Neural progenitor cell (in vitro differentiated cells): ENCODE measurements at regions not wholly inside any gene's neighbourhood (a gene's known extent, or its start where the extent isn't known, plus 50 kb on each side); places are given as distances from the start of the nearest gene placed in this dataset.
A peak's percentile ranks its signal among the peaks of the same experiment; 100 is the strongest.

Experiments
- DNase-seq: peaks from one replicate; pipeline ENCODE4 v3.0.0-alpha.2; 2016; ENCODE audit warnings: low spot score
- H2AFZ ChIP-seq: fragments of 200-600 bp; sonication (generic); replicated peaks from 2 replicates; pipeline ENCODE4 v1.6.1; 2016; ENCODE audit warnings: antibody characterized with exemption
- H3F3A ChIP-seq: fragments of 200-600 bp; sonication (generic); 2 replicates; pipeline ENCODE4 v1.6.1; 2016; ENCODE audit warnings: antibody characterized with exemption, low read depth
- H3K27ac ChIP-seq: fragments of 200-600 bp; sonication (generic); 2 replicates; pipeline ENCODE4 v1.5.1; 2016; ENCODE audit warnings: mild to moderate bottlenecking
- H3K27me3 ChIP-seq: fragments of 200-600 bp; sonication (generic); 2 replicates; pipeline ENCODE4 v1.6.1; 2016; ENCODE audit warnings: mild to moderate bottlenecking, moderate library complexity
- H3K36me3 ChIP-seq: fragments of 200-600 bp; sonication (generic); 2 replicates; pipeline ENCODE4 v1.5.1; 2016
- H3K4me1 ChIP-seq: fragments of 200-600 bp; sonication (generic); 2 replicates; pipeline ENCODE4 v1.6.1; 2016; ENCODE audit warnings: mixed run types
- H3K4me2 ChIP-seq: fragments of 200-600 bp; sonication (generic); 2 replicates; pipeline ENCODE4 v1.6.1; 2016
- H3K4me3 ChIP-seq: fragments of 200-600 bp; sonication (generic); 2 replicates; pipeline ENCODE4 v1.5.1; 2016
- H3K79me2 ChIP-seq: fragments of 200-600 bp; sonication (generic); 2 replicates; pipeline ENCODE4 v1.6.1; 2016; ENCODE audit warnings: low read depth
- H3K9ac ChIP-seq: fragments of 200-600 bp; sonication (generic); 2 replicates; pipeline ENCODE4 v1.6.1; 2016
- H3K9me3 ChIP-seq: fragments of 200-600 bp; sonication (generic); 2 replicates; pipeline ENCODE4 v1.5.1; 2016; ENCODE audit warnings: low read depth
- H4K20me1 ChIP-seq: fragments of 200-600 bp; sonication (generic); 2 replicates; pipeline ENCODE4 v1.6.1; 2016; ENCODE audit warnings: low read depth
- H3K27ac Mint-ChIP-seq: 3 replicates; pipeline ENCODE4 v1.8.0; 2021; ENCODE audit warnings: mixed read lengths
- H3K27me3 Mint-ChIP-seq: 2 replicates; pipeline ENCODE4 v1.8.0; 2022; ENCODE audit warnings: low read depth, mild to moderate bottlenecking, inconsistent platforms, moderate library complexity, mixed read lengths; ENCODE audit not compliant: insufficient read depth
- H3K36me3 Mint-ChIP-seq: 3 replicates; pipeline ENCODE4 v1.8.0; 2021; ENCODE audit warnings: mixed read lengths
- H3K4me1 Mint-ChIP-seq: 3 replicates; pipeline ENCODE4 v1.8.0; 2021; ENCODE audit warnings: mixed read lengths
- H3K4me3 Mint-ChIP-seq: 3 replicates; pipeline ENCODE4 v1.8.0; 2021; ENCODE audit warnings: mild to moderate bottlenecking, moderate library complexity, mixed read lengths
- H3K9me3 Mint-ChIP-seq: 3 replicates; pipeline ENCODE4 v1.8.0; 2020; ENCODE audit warnings: mixed read lengths
- CTCF ChIP-seq: fragments of 200-600 bp; sonication (generic); IDR thresholded peaks from 2 replicates; pipeline ENCODE4 v1.5.1; 2017; ENCODE audit warnings: antibody characterized with exemption, mild to moderate bottlenecking
- EZH2 ChIP-seq: fragments of 200-600 bp; sonication (generic); IDR thresholded peaks from 2 replicates; pipeline ENCODE4 v1.6.1; 2017; ENCODE audit warnings: antibody characterized with exemption, mild to moderate bottlenecking, moderate library complexity
- EZH2phosphoT487 ChIP-seq: fragments of 200-600 bp; sonication (generic); IDR thresholded peaks from 2 replicates; pipeline ENCODE4 v1.6.1; 2017; ENCODE audit warnings: antibody characterized with exemption

- no peaks in the 10 kb centered on the region for H3K36me3 ChIP-seq
- no peak overlapping the region for H2AFZ ChIP-seq
- no peak overlapping the region for H3K27ac ChIP-seq
- H3K4me3 ChIP-seq = no peak overlapping the region
- no peaks in the 10 kb centered on the region for H4K20me1 ChIP-seq
- peaks cover 27% of the 10 kb centered on the region for H3K4me1 Mint-ChIP-seq
- H3K9ac ChIP-seq = no peak overlapping the region
- H3K4me2 ChIP-seq = no peak overlapping the region
- H3K9me3 ChIP-seq = no peaks in the 10 kb centered on the region
- H3K36me3 Mint-ChIP-seq = no peaks in the 10 kb centered on the region
- H3K4me1 ChIP-seq = peaks cover 2% of the 10 kb centered on the region
- no peak overlapping the region for H3K4me3 Mint-ChIP-seq
- peaks cover 2% of the 10 kb centered on the region for H3K27me3 Mint-ChIP-seq
- DNase-seq = no peak
- H3K27me3 ChIP-seq = no peaks in the 10 kb centered on the region
- H3K79me2 ChIP-seq = no peaks in the 10 kb centered on the region
- peak overlapping the region; percentile 40 for H3K27ac Mint-ChIP-seq
- no peaks in the 10 kb centered on the region for H3K9me3 Mint-ChIP-seq
- H3F3A ChIP-seq = no peaks in the 10 kb centered on the region
- no peak for TF ChIP-seq EZH2
- no peak for TF ChIP-seq EZH2phosphoT487
Observed at GRCh38 chr17:69717819-69718218, 303.3 kb downstream of the MAP2K6 start.

GRCh38 chr17:69719474-69720048 is 305.1 kb downstream of the MAP2K6 start:
- Mint-ChIP-seq H3K4me1 (peaks cover 22% of the 10 kb centered on the region), H3K4me3 (no peak overlapping the region), H3K36me3 (no peaks in the 10 kb centered on the region), H3K27ac (no peak overlapping the region), H3K27me3 (peaks cover 2% of the 10 kb centered on the region), H3K9me3 (no peaks in the 10 kb centered on the region)
- Histone ChIP-seq H3K4me2 (no peak overlapping the region), H3F3A (no peaks in the 10 kb centered on the region), H3K9me3 (no peaks in the 10 kb centered on the region), H3K36me3 (no peaks in the 10 kb centered on the region), H4K20me1 (no peaks in the 10 kb centered on the region), H3K27me3 (no peaks in the 10 kb centered on the region), H2AFZ (no peak overlapping the region), H3K79me2 (no peaks in the 10 kb centered on the region), H3K4me3 (no peak overlapping the region), H3K9ac (no peak overlapping the region), H3K4me1 (peaks cover 2% of the 10 kb centered on the region), H3K27ac (no peak overlapping the region)
- TF ChIP-seq EZH2phosphoT487 (no peak), EZH2 (no peak), CTCF (no peak)
- no peak for DNase-seq

GRCh38 chr17:69722518-69722917 is 308.0 kb downstream of the MAP2K6 start:
- peaks cover 2% of the 10 kb centered on the region for H3K27me3 Mint-ChIP-seq
- Histone ChIP-seq H3K4me2 (no peak overlapping the region), H3K4me3 (no peak overlapping the region), H3K9ac (no peak overlapping the region), H3K27me3 (no peaks in the 10 kb centered on the region), H3F3A (no peaks in the 10 kb centered on the region), H3K27ac (no peak overlapping the region), H2AFZ (no peak overlapping the region), H3K79me2 (no peaks in the 10 kb centered on the region), H3K36me3 (no peaks in the 10 kb centered on the region), H3K4me1 (peaks cover 2% of the 10 kb centered on the region), H4K20me1 (no peaks in the 10 kb centered on the region), H3K9me3 (no peaks in the 10 kb centered on the region)
- H3K4me3 Mint-ChIP-seq = no peak overlapping the region
- TF ChIP-seq CTCF = no peak
- TF ChIP-seq EZH2phosphoT487 = no peak
- TF ChIP-seq EZH2 = no peak
- H3K4me1 Mint-ChIP-seq = peaks cover 9% of the 10 kb centered on the region
- no peak overlapping the region for H3K27ac Mint-ChIP-seq
- DNase-seq = no peak
- no peaks in the 10 kb centered on the region for H3K9me3 Mint-ChIP-seq
- no peaks in the 10 kb centered on the region for H3K36me3 Mint-ChIP-seq

GRCh38 chr17:69723316-69723715 is 308.8 kb downstream of the MAP2K6 start:
- Histone ChIP-seq H3K79me2 (no peaks in the 10 kb centered on the region), H3K9ac (no peak overlapping the region), H3K4me2 (no peak overlapping the region), H4K20me1 (no peaks in the 10 kb centered on the region), H3K9me3 (no peaks in the 10 kb centered on the region), H3K27ac (no peak overlapping the region), H3K36me3 (no peaks in the 10 kb centered on the region), H3K27me3 (no peaks in the 10 kb centered on the region), H3K4me3 (no peak overlapping the region), H3F3A (no peaks in the 10 kb centered on the region), H2AFZ (no peak overlapping the region), H3K4me1 (peaks cover 2% of the 10 kb centered on the region)
- H3K36me3 Mint-ChIP-seq = no peaks in the 10 kb centered on the region
- TF ChIP-seq EZH2phosphoT487 (no peak), CTCF (no peak), EZH2 (no peak)
- no peak overlapping the region for H3K4me3 Mint-ChIP-seq
- no peak for DNase-seq
- H3K27ac Mint-ChIP-seq = no peak overlapping the region
- H3K9me3 Mint-ChIP-seq = no peaks in the 10 kb centered on the region
- H3K4me1 Mint-ChIP-seq = peaks cover 3% of the 10 kb centered on the region
- H3K27me3 Mint-ChIP-seq = peaks cover 2% of the 10 kb centered on the region
